GM12875 (cell line): ENCODE measurements at regions not wholly inside any gene's neighbourhood (a gene's known extent, or its start where the extent isn't known, plus 50 kb on each side); places are given as distances from the start of the nearest gene placed in this dataset.

ENCODE experiments used
- H3K4me3 ChIP-seq: one replicate; pipeline ENCODE4 v1.5.1; 2011; ENCODE audit warnings: low read depth, low read length, control low read depth
- TF ChIP-seq, protein P1 (sequence below): IDR thresholded peaks from 2 replicates; pipeline ENCODE4 v1.5.1; 2011; ENCODE audit warnings: low read depth, mild to moderate bottlenecking, control low read depth, inconsistent platforms, low read length, moderate library complexity, borderline replicate concordance; ENCODE audit not compliant: insufficient read depth

DNA sequence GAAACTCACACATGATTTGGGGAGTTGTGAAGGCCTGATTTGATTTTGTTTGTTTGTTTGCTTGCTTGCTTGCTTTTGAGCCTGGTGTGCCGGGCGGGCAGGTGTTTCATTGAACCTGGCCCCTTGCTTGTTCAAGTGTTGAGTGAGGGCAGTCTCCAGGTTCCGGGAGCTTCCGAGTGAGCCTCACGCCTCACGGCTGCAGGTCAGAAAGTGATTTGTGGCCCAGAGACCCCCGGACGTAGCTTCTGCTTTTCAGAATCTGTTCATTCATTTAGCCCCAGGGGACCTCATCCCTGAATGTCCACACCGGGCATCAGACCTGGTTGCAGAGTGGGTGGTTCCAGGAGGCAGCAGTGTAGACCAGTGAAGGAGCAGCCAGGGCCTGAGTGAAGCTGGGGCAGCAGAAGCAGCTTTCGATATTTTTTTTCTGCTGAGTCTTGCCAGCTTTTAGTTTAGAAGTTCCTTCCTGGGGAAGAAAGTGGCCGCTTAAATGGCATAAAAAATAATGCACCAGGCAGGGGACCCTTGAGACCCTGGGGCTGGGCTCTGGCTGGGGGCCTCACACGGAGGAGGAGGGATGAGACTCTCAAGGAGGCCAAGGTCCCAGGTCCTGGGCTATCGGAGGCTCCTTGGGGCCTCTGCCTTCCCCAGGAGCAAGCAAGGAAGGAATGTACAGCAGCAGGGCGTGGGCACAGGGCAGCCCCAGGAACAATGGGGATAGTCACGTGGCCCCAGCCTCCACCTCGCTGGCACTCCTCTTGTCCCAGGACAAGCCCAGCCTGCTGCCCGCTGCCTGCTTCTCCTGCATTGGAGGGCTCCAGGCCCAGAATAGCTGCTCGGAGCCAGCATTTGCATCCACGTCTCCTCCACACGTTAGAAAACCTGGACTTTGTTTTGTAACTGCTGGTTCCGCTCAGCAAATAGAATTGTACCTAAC, 89.2 kb upstream of the BHLHE23 start:
- no peak overlapping the region for H3K4me3 ChIP-seq

GRCh38 chr20:63094767-63095499, 88.2 kb upstream of the BHLHE23 start:
- TF ChIP-seq, protein P1, sequence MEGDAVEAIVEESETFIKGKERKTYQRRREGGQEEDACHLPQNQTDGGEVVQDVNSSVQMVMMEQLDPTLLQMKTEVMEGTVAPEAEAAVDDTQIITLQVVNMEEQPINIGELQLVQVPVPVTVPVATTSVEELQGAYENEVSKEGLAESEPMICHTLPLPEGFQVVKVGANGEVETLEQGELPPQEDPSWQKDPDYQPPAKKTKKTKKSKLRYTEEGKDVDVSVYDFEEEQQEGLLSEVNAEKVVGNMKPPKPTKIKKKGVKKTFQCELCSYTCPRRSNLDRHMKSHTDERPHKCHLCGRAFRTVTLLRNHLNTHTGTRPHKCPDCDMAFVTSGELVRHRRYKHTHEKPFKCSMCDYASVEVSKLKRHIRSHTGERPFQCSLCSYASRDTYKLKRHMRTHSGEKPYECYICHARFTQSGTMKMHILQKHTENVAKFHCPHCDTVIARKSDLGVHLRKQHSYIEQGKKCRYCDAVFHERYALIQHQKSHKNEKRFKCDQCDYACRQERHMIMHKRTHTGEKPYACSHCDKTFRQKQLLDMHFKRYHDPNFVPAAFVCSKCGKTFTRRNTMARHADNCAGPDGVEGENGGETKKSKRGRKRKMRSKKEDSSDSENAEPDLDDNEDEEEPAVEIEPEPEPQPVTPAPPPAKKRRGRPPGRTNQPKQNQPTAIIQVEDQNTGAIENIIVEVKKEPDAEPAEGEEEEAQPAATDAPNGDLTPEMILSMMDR, result no peak
- no peak overlapping the region for H3K4me3 ChIP-seq

More for the DNA sequence above, 89.2 kb upstream of the BHLHE23 start:
- TF ChIP-seq, protein P1, result no peak

DNA sequence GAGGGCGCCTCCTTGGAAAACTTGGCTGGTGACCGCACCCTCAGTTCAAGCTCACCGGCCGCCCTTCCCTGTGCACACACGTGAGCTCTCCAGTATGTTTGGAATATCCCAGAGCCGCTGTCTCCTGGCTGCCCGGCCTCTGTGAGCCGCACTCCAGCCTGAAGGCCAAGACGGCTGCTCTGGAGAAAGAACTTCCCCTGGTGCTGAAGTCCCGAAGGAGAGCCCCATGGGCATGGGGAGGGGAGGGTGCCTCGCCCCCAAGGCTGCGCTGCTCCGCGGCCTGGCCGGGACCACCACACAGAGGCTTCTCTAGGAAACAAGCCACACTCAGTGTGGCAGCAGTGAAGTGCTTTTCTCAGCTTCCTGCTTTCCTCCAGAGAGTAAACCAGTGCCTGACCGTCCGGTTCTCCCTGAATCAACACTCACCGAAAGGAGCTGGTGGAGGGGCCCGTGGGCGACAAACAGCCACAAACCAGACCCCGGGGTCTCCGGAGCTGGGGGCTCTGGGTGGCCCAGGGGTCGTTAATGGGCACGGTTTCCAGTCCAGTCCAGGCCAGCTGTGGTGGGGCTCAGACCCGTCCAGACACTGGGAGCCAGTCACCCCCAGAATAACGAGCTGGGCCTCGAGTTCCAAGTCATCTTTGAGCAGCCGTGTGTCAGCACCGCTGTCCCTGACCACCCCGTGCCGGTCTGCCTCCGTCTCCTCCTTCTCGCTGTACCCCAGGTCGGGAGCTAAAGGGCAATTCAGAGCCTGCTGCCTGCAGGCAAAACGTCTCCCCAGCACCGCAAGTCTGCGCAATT, 87.4 kb upstream of the BHLHE23 start:
- no peak overlapping the region for H3K4me3 ChIP-seq
- TF ChIP-seq, protein P1, result no peak

DNA sequence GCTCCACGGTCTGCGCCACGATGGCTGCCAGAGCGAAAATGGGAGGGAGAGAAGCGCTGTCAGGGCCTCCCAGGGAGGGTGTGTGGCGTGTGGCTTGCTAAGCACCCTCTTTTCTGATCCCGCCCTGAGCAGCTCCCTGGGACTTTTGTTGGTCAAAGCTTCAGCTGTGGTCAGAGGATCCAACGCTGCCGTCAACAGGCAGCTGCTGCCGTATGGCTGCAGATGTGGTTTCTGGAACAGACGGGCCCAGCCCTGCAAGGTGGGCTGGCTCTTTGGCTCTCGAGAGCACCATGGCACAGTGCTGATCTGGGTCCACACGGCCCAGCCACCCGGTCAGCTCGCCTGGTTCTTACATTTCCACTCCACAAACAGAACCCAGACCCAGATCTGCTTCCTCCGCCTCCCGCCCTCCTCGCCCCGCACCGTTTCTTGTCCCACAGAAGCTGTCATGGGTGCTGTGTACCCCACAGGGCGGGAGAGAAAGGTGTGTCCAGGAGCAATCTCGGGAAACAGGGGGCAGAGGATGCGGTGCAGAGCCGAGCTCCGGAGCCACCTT, 86.0 kb upstream of the BHLHE23 start:
- TF ChIP-seq, protein P1, result no peak
- no peak overlapping the region for H3K4me3 ChIP-seq

DNA sequence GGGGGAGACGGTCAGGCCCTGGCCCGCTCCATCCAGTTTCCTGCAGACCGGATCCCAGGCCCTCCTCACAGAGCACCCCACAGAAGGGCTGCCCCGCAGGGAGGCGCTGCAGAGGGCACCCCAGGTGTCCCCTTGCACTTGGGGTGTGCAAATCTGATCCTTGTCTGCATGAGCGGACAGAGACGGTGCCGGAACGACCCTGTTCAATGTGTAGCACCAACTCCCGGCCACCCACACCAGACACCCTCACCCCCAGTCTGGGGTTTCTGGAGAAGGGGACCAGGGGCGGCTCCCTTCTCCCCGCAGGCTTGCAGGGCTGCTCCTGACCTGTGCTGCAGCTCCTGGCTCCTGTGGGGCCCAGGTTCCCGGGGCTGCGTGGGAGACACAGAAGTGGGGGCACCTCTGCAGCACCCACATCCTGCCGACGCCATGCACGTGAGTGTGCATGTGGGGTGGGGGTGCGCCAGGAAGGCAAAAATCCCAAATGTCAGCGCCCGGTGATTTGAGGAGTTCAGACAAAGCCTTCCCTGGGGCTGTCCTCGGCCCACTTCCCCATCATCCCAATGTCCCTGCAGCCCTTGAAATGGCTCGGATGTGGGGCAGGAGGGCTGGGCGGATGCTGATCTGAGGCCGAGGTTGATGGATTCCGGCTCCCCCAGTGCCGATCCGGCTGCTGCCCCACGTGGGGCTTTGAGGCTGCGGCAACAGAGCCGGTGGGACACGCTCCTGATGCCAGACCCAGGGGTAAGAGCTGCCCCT, 85.3 kb upstream of the BHLHE23 start:
- no peak overlapping the region for H3K4me3 ChIP-seq
- TF ChIP-seq, protein P1, result no peak

GRCh38 chr20:63090682-63091571, 84.2 kb upstream of the BHLHE23 start:
- TF ChIP-seq, protein P1, result no peak
- no peak overlapping the region for H3K4me3 ChIP-seq
